H1 (cell line): ENCODE measurements at regions not wholly inside any gene's neighbourhood (a gene's known extent, or its start where the extent isn't known, plus 50 kb on each side); places are given as distances from the start of the nearest gene placed in this dataset.

Experiments used
- CTCF ChIA-PET: fragments of 300-600 bp; sonication (Branson Sonifier 250); formaldehyde crosslinking; loops from one replicate; lab custom pipeline; 2021; ENCODE audit not compliant: partially characterized antibody; lab: Charles Lee
- POLR2A ChIA-PET: fragments of 300-600 bp; sonication (Branson Sonifier 250); formaldehyde crosslinking; loops from one replicate; lab custom pipeline; 2021; ENCODE audit warnings: inconsistent platforms; ENCODE audit not compliant: partially characterized antibody; lab: Charles Lee
- DNase-seq, 2 experiments: peaks; one replicate each; pipeline versions ENCODE4 v3.0.0 to v3.0.0-alpha.2; 2010 to 2022; ENCODE audit warnings: low spot score in 2 of 2, low read depth in 1 of 2, mixed read lengths in 1 of 2
- FAIRE-seq: peaks from 2 replicates; lab custom pipeline; 2011; peaks lifted over from hg19 to GRCh38; lab: Jason Lieb, UNC
- H2AFZ ChIP-seq: 2 replicates; pipeline ENCODE4 v1.8.1; 2012; ENCODE audit warnings: low read length, inconsistent platforms
- H2AK5ac ChIP-seq: 2 replicates; pipeline ENCODE4 v1.6.1; 2013; ENCODE audit warnings: low read depth, low read length
- H2BK120ac ChIP-seq: replicated peaks from 2 replicates; pipeline ENCODE3; 2013; ENCODE audit warnings: low read depth, low read length, inconsistent platforms
- H2BK12ac ChIP-seq: 2 replicates; pipeline ENCODE4 v1.6.1; 2013; ENCODE audit warnings: low read depth, low read length
- H2BK15ac ChIP-seq: 2 replicates; pipeline ENCODE4 v1.6.1; 2013; ENCODE audit warnings: low read length
- H2BK20ac ChIP-seq: 2 replicates; pipeline ENCODE4 v1.6.1; 2013; ENCODE audit warnings: low read length
- H2BK5ac ChIP-seq: 2 replicates; pipeline ENCODE4 v1.6.1; 2013; ENCODE audit warnings: low read depth, low read length
- H3K14ac ChIP-seq: 2 replicates; pipeline ENCODE4 v1.6.1; 2013; ENCODE audit warnings: inconsistent platforms; ENCODE audit not compliant: insufficient read length
- H3K18ac ChIP-seq: 2 replicates; pipeline ENCODE4 v1.6.1; 2013; ENCODE audit warnings: low read length; ENCODE audit errors: extremely low read depth
- H3K23ac ChIP-seq: 2 replicates; pipeline ENCODE4 v1.6.1; 2013; ENCODE audit warnings: inconsistent platforms; ENCODE audit not compliant: insufficient read length
- H3K23me2 ChIP-seq: 2 replicates; pipeline ENCODE4 v1.6.1; 2013; ENCODE audit warnings: low read depth, low read length
- H3K27ac ChIP-seq: 2 replicates; pipeline ENCODE4 v1.6.1; 2011; ENCODE audit warnings: low read depth, low read length, inconsistent platforms
- H3K27me3 ChIP-seq, 4 experiments: replicated peaks in 1 of 4; 1 replicate in 1 of 4; 2 replicates in 3 of 4; pipeline versions ENCODE4 v1.6.1 to v1.8.1; 2011 to 2013; ENCODE audit warnings: low read length in 3 of 4, mild to moderate bottlenecking in 3 of 4, inconsistent platforms in 2 of 4, mixed read lengths in 2 of 4, moderate library complexity in 1 of 4; ENCODE audit not compliant: control insufficient read depth in 3 of 4, insufficient read depth in 3 of 4; ENCODE audit errors: extremely low read depth in 1 of 4
- H3K36me3 ChIP-seq, 4 experiments: 2 replicates each; pipeline versions ENCODE4 v1.6.1 to v1.8.1; 2011 to 2013; ENCODE audit warnings: mild to moderate bottlenecking in 4 of 4, low read length in 3 of 4, moderate library complexity in 2 of 4, control low read depth in 1 of 4, inconsistent platforms in 1 of 4; ENCODE audit not compliant: insufficient read depth in 4 of 4, control insufficient read depth in 2 of 4
- H3K4ac ChIP-seq: replicated peaks from 2 replicates; pipeline ENCODE3; 2013; ENCODE audit warnings: low read length, low read depth, mixed read lengths, inconsistent platforms; ENCODE audit not compliant: insufficient read length
- H3K4me1 ChIP-seq, 4 experiments: replicated peaks in 1 of 4; 1 replicate in 1 of 4; 2 replicates in 3 of 4; pipeline versions ENCODE4 v1.6.1 to v1.8.1; 2011 to 2013; ENCODE audit warnings: low read length in 3 of 4, inconsistent platforms in 2 of 4, mixed read lengths in 1 of 4; ENCODE audit not compliant: insufficient read depth in 4 of 4, control insufficient read depth in 3 of 4
- H3K4me2 ChIP-seq, 2 experiments: 2 replicates each; pipeline versions ENCODE4 v1.6.1 to v1.8.1; 2011 to 2013; ENCODE audit warnings: low read depth in 2 of 2, low read length in 2 of 2, control low read depth in 1 of 2, inconsistent platforms in 1 of 2, mild to moderate bottlenecking in 1 of 2; ENCODE audit not compliant: insufficient read depth in 1 of 2
- H3K4me3 ChIP-seq, 4 experiments: fragments of 200-600, 300-600 bp in 1 of 4; sonication (generic), shearing (Covaris generic), sonication (Bioruptor Twin) in 1 of 4; 2 replicates each; pipeline versions ENCODE4 v1.5.1 to v1.8.1; 2011 to 2016; ENCODE audit warnings: low read length in 4 of 4, low read depth in 3 of 4, control low read depth in 2 of 4, inconsistent platforms in 2 of 4, mild to moderate bottlenecking in 2 of 4, mixed read lengths in 1 of 4, moderate library complexity in 1 of 4; ENCODE audit not compliant: insufficient read depth in 2 of 4; ENCODE audit errors: extremely low read depth in 1 of 4
- H3K56ac ChIP-seq: replicated peaks from 2 replicates; pipeline ENCODE3; 2013; ENCODE audit warnings: low read depth, mild to moderate bottlenecking, mixed read lengths, low read length, inconsistent platforms; ENCODE audit not compliant: insufficient read length
- H3K79me1 ChIP-seq: 2 replicates; pipeline ENCODE4 v1.6.1; 2013; ENCODE audit warnings: low read depth, low read length, control low read depth
- H3K79me2 ChIP-seq, 2 experiments: 2 replicates each; pipeline versions ENCODE4 v1.6.1 to v1.8.1; 2012 to 2013; ENCODE audit warnings: low read length in 2 of 2, mild to moderate bottlenecking in 2 of 2, inconsistent platforms in 1 of 2; ENCODE audit not compliant: insufficient read depth in 2 of 2, control insufficient read depth in 1 of 2
- H3K9ac ChIP-seq, 4 experiments: replicated peaks in 1 of 4; 1 replicate in 1 of 4; 2 replicates in 3 of 4; pipeline versions ENCODE4 v1.6.1 to v1.8.1; 2011 to 2013; ENCODE audit warnings: low read depth in 3 of 4, low read length in 3 of 4, control low read depth in 2 of 4, mild to moderate bottlenecking in 2 of 4, moderate library complexity in 2 of 4, inconsistent platforms in 1 of 4; ENCODE audit errors: extremely low read depth in 1 of 4
- H3K9me3 ChIP-seq, 2 experiments: 2 replicates each; pipeline versions ENCODE4 v1.6.1 to v1.8.1; 2012 to 2013; ENCODE audit warnings: mild to moderate bottlenecking in 2 of 2, moderate library complexity in 2 of 2, control low read depth in 1 of 2, inconsistent platforms in 1 of 2, low read depth in 1 of 2, low read length in 1 of 2, mixed read lengths in 1 of 2; ENCODE audit not compliant: insufficient read depth in 2 of 2
- H4K20me1 ChIP-seq, 2 experiments: replicated peaks in 1 of 2; 2 replicates each; pipeline versions ENCODE3 to v1.8.1; 2011 to 2013; ENCODE audit warnings: inconsistent platforms in 2 of 2, low read length in 2 of 2, mild to moderate bottlenecking in 1 of 2; ENCODE audit not compliant: insufficient read depth in 2 of 2, control insufficient read depth in 1 of 2
- H4K5ac ChIP-seq: 2 replicates; pipeline ENCODE4 v1.6.1; 2013; ENCODE audit warnings: low read length, low read depth, mixed read lengths, inconsistent platforms; ENCODE audit not compliant: insufficient read length
- H4K8ac ChIP-seq: 2 replicates; pipeline ENCODE4 v1.8.0; 2013; ENCODE audit warnings: mild to moderate bottlenecking, moderate library complexity, low read length, inconsistent platforms; ENCODE audit not compliant: insufficient read depth; ENCODE audit errors: extremely low read depth
- H4K91ac ChIP-seq: replicated peaks from 2 replicates; pipeline ENCODE3; 2013; ENCODE audit warnings: low read length, mixed read lengths, inconsistent platforms; ENCODE audit not compliant: insufficient read length
- CBX5 ChIP-seq: fragments of 300-800, 300-1000 bp; sonication (generic); IDR thresholded peaks from 2 replicates; pipeline ENCODE4 v1.7.1; 2016; ENCODE audit warnings: antibody characterized with exemption, low read length, low read depth
- CTBP2 ChIP-seq: IDR thresholded peaks from 2 replicates; pipeline ENCODE4 v1.7.0; 2011; ENCODE audit warnings: borderline replicate concordance, mild to moderate bottlenecking, moderate library complexity, mixed read lengths, low read length; ENCODE audit not compliant: insufficient read depth, insufficient read length
- E2F6 ChIP-seq: IDR thresholded peaks from 2 replicates; pipeline ENCODE4 v1.6.1; 2012; ENCODE audit warnings: inconsistent platforms
- EP300 ChIP-seq, 2 experiments: IDR thresholded peaks; 1 replicate in 1 of 2; 2 replicates in 1 of 2; pipeline ENCODE4 v1.6.1; 2011 to 2012; ENCODE audit warnings: low read depth in 2 of 2, low read length in 2 of 2, mild to moderate bottlenecking in 2 of 2, borderline replicate concordance in 1 of 2, inconsistent platforms in 1 of 2, moderate library complexity in 1 of 2
- HDAC6 ChIP-seq: IDR thresholded peaks from one replicate; pipeline ENCODE4 v1.7.1; 2012; ENCODE audit warnings: low read depth, mild to moderate bottlenecking, inconsistent platforms, low read length, moderate library complexity
- KDM1A ChIP-seq: fragments of 200-600, 300-600 bp; sonication (generic); IDR thresholded peaks from 2 replicates; pipeline ENCODE4 v1.7.1; 2016; ENCODE audit warnings: mild to moderate bottlenecking, low read length, borderline replicate concordance
- NRF1 ChIP-seq: IDR thresholded peaks from 2 replicates; pipeline ENCODE4 v1.6.1; 2011; ENCODE audit warnings: mild to moderate bottlenecking, low read depth, low read length, improper control_type of control experiment
- RXRA ChIP-seq: IDR thresholded peaks from 2 replicates; pipeline ENCODE4 v1.6.1; 2011; ENCODE audit warnings: low read depth, mild to moderate bottlenecking, low read length, moderate library complexity; ENCODE audit not compliant: insufficient read depth
- SP1 ChIP-seq: IDR thresholded peaks from 2 replicates; pipeline ENCODE4 v1.6.1; 2011; ENCODE audit warnings: low read depth, low read length
- SUZ12 ChIP-seq: fragments of 200-600 bp; sonication (generic); IDR thresholded peaks from 2 replicates; pipeline ENCODE4 v1.6.1; 2012; ENCODE audit warnings: mild to moderate bottlenecking, inconsistent platforms, low read length, moderate library complexity, mixed read lengths
- TAF7 ChIP-seq: optimal IDR thresholded peaks from 2 replicates; pipeline ENCODE3; 2011; ENCODE audit warnings: low read depth, mild to moderate bottlenecking, inconsistent platforms, low read length, moderate library complexity, borderline replicate concordance
- WGBS, 2 experiments: shearing (Covaris generic) in 1 of 2; methylation state at CpG; one replicate each; pipeline versions ENCODE4 v1.1.6 to v1.1.7; 2013 to 2015; ENCODE audit warnings: low lambda C conversion rate in 2 of 2, mixed read lengths in 2 of 2, inconsistent platforms in 1 of 2, low coverage in 1 of 2, missing lambda C conversion rate in 1 of 2; ENCODE audit not compliant: insufficient replicate concordance in 2 of 2, insufficient coverage in 1 of 2, insufficient read length in 1 of 2; ENCODE audit errors: extremely low coverage in 1 of 2, missing lambda C conversion rate in 1 of 2; 5-methylcytosine and 5-hydroxymethylcytosine counted together

GRCh38 chr4:112813790-112814189 lies 176.8 kb downstream of the LARP7 start:
- no peak for DNase-seq
- TF ChIP-seq CTBP2 (no peak), RXRA (no peak), CBX5 (no peak), NRF1 (no peak), SUZ12 (no peak), SP1 (no peak), E2F6 (no peak), TAF7 (no peak), HDAC6 (no peak), EP300 (IDR thresholded peaks at IDR 0.05; ENCODE audit: borderline replicate concordance in 1 of 2, low read depth in 2 of 2, low read length in 2 of 2) (no peak), KDM1A (no peak)
- Histone ChIP-seq H3K14ac (no peak overlapping the region), H2BK120ac (no peak overlapping the region), H3K18ac (no peak overlapping the region), H4K91ac (no peak overlapping the region), H4K20me1 (no peaks in the 10 kb centered on the region), H3K4ac (no peak overlapping the region), H2BK12ac (no peak overlapping the region), H4K5ac (no peak overlapping the region), H3K56ac (no peak overlapping the region), H4K8ac (no peak overlapping the region), H2BK20ac (no peak overlapping the region), H3K23ac (no peak overlapping the region), H3K79me1 (no peaks in the 10 kb centered on the region), H3K4me2 (no peak overlapping the region), H3K4me3 (no peak overlapping the region), H3K23me2 (peaks cover 5% of the 10 kb centered on the region; the same call in 1 of the 2 replicates), H2BK5ac (no peak overlapping the region), H3K79me2 (0 out of 4 replicates have a peak, but pooled peaks cover 0 to 3% of the 10 kb centered on the region in 2 experiments), H3K36me3 (peaks cover 0 to 11% (median 0%) of the 10 kb centered on the region in 4 experiments; a peak in 1 of 8 replicates), H3K4me1 (peaks cover 0 to 10% (median 0%) of the 10 kb centered on the region in 4 experiments; a peak in 2 of 7 replicates), H3K9me3 (no peaks in the 10 kb centered on the region), H2AK5ac (no peak overlapping the region), H3K27ac (no peak overlapping the region), H3K9ac (no peak overlapping the region), H2AFZ (no peak overlapping the region), H2BK15ac (no peak overlapping the region), H3K27me3 (no peaks in the 10 kb centered on the region)
- ChIA-PET CTCF (interaction anchor here (0.6 to 2.4 kb wide), 6 partner anchors 8 to 215 kb away, joined by 3 to 9 read pairs (median 3); no protein-coding TSS in a partner anchor), POLR2A (interaction anchor here (1.0 to 1.5 kb wide), 2 partner anchors 18 to 162 kb away, joined by 3 read pairs; no protein-coding TSS in a partner anchor)
- no peak for FAIRE-seq
- WGBS, 2 experiments = 91% methylated on average over 2 of the region's 2 CpGs; no CpG with 5 or more reads in 1 of the 2 experiments
